Aorta (tissue), 5 donors: ENCODE measurements at regions not wholly inside any gene's neighbourhood (a gene's known extent, or its start where the extent isn't known, plus 50 kb on each side); places are given as distances from the start of the nearest gene placed in this dataset.

ENCODE experiments used
- ATAC-seq: fragments of 200-7000 bp; cut with Tn5 transposase; one replicate; pipeline ENCODE4 v1.9.1; 2022; ENCODE audit warnings: moderate library complexity; ENCODE audit not compliant: low FRiP score
- DNase-seq, 2 donors: peaks; one replicate each; pipeline ENCODE4 v3.0.0-alpha.2; 2020
- H3K27ac ChIP-seq, 2 donors: one replicate each; pipeline ENCODE4 v1.5.1; 2013; ENCODE audit warnings: low read length in 2 of 2, mild to moderate bottlenecking in 2 of 2, moderate library complexity in 2 of 2, control low read depth in 1 of 2, inconsistent platforms in 1 of 2, low read depth in 1 of 2
- H3K27me3 ChIP-seq, 2 donors: one replicate each; pipeline ENCODE4 v1.6.1; 2013; ENCODE audit warnings: control low read depth in 1 of 2, low read length in 1 of 2, mild to moderate bottlenecking in 1 of 2, moderate library complexity in 1 of 2; ENCODE audit not compliant: insufficient read depth in 2 of 2, control insufficient read depth in 1 of 2
- H3K36me3 ChIP-seq, 2 donors: one replicate each; pipeline ENCODE4 v1.6.1; 2013; ENCODE audit warnings: control low read depth in 1 of 2, low read length in 1 of 2, mild to moderate bottlenecking in 1 of 2; ENCODE audit not compliant: insufficient read depth in 2 of 2, control insufficient read depth in 1 of 2
- H3K4me1 ChIP-seq, 2 donors: one replicate each; pipeline ENCODE4 v1.6.1; 2013; ENCODE audit warnings: low read length in 2 of 2, control low read depth in 1 of 2, mild to moderate bottlenecking in 1 of 2, moderate library complexity in 1 of 2; ENCODE audit not compliant: insufficient read depth in 2 of 2, control insufficient read depth in 1 of 2
- H3K4me3 ChIP-seq, 2 donors: one replicate each; pipeline ENCODE4 v1.5.1; 2013; ENCODE audit warnings: low read length in 2 of 2, control low read depth in 1 of 2, mild to moderate bottlenecking in 1 of 2
- H3K9me3 ChIP-seq: one replicate; pipeline ENCODE4 v1.6.1; 2013; ENCODE audit warnings: mild to moderate bottlenecking, low read length; ENCODE audit not compliant: control insufficient read depth
- WGBS, 2 donors: extraction: QIAGEN DNeasy Blood & Tissue Kit; methylation state at CpG; one replicate each; pipeline ENCODE4 v1.1.7; 2013; 5-methylcytosine and 5-hydroxymethylcytosine counted together
- intact Hi-C, 2 donors: fragments of 100-400 bp; cut with DNase I; formaldehyde crosslinking; loops; one replicate each; pipeline versions ENCODE4 v1.14.2 to v1.15.0; 2022
- donor health status: healthy with polysubstance abuse.
- donor health status: Bipolar disorder and iron deficiency.
- donor health status: DM: no; HTN: no; CAD: no.
- donor health status: DM: no; HTN: no; CAD: no.
- donor health status: DM: yes; HTN: yes; CAD: no.

GRCh38 chr1:223012176-223012788 lies 130.8 kb downstream of the TLR5 start:
- intact Hi-C loops, result no loop called here
- Histone ChIP-seq H3K9me3 (no peaks in the 10 kb centered on the region), H3K4me1 (no peaks in the 10 kb centered on the region), H3K4me3 (no peak overlapping the region), H3K36me3 (no peaks in the 10 kb centered on the region), H3K27ac (no peak overlapping the region), H3K27me3 (no peaks in the 10 kb centered on the region)
- 93 to 96% methylated on average over 6 of the region's 6 CpGs for WGBS, 2 donors
- ATAC-seq (no peak), DNase-seq (no peak)

- Histone ChIP-seq H3K27ac (no peak overlapping the region), H3K9me3 (no peaks in the 10 kb centered on the region), H3K4me1 (no peaks in the 10 kb centered on the region), H3K36me3 (no peaks in the 10 kb centered on the region), H3K4me3 (no peak overlapping the region), H3K27me3 (no peaks in the 10 kb centered on the region)
- WGBS, 2 donors, result 70 to 75% methylated on average over 2 of the region's 2 CpGs
- DNase-seq (no peak), ATAC-seq (no peak)
- intact Hi-C loops, result no loop called here
These were observed 130.1 kb downstream of the TLR5 start for GRCh38 chr1:223012938-223013337.

- intact Hi-C loops, result no loop called here
- Histone ChIP-seq H3K4me1 (no peaks in the 10 kb centered on the region), H3K27me3 (no peaks in the 10 kb centered on the region), H3K27ac (no peak overlapping the region), H3K4me3 (no peak overlapping the region), H3K9me3 (no peaks in the 10 kb centered on the region), H3K36me3 (no peaks in the 10 kb centered on the region)
- DNase-seq (no peak), ATAC-seq (no peak)
- WGBS, 2 donors, result 96 to 99% methylated on average over 4 of the region's 4 CpGs
These were observed 128.7 kb downstream of the TLR5 start for GRCh38 chr1:223014142-223014873.

GRCh38 chr1:223016381-223016780 lies 126.7 kb downstream of the TLR5 start:
- 89 to 95% methylated on average over 1 of the region's 1 CpG for WGBS, 2 donors
- intact Hi-C loops, result no loop called here
- Histone ChIP-seq H3K27ac (no peak overlapping the region), H3K4me1 (no peaks in the 10 kb centered on the region), H3K27me3 (no peaks in the 10 kb centered on the region), H3K36me3 (no peaks in the 10 kb centered on the region), H3K9me3 (no peaks in the 10 kb centered on the region), H3K4me3 (no peak overlapping the region)
- no peak for DNase-seq
- ATAC-seq, result no peak

GRCh38 chr1:223016890-223017289 lies 126.2 kb downstream of the TLR5 start:
- Histone ChIP-seq H3K27me3 (no peaks in the 10 kb centered on the region), H3K9me3 (no peaks in the 10 kb centered on the region), H3K4me3 (no peak overlapping the region), H3K4me1 (no peaks in the 10 kb centered on the region), H3K36me3 (no peaks in the 10 kb centered on the region), H3K27ac (no peak overlapping the region)
- intact Hi-C loops, result no loop called here
- ATAC-seq (no peak), DNase-seq (no peak)
- WGBS, 2 donors, result 87 to 90% methylated on average over 6 of the region's 6 CpGs

GRCh38 chr1:223017291-223017690 lies 125.8 kb downstream of the TLR5 start:
- no peaks in the 10 kb centered on the region for H3K27me3 ChIP-seq
- no peak overlapping the region for H3K4me3 ChIP-seq
- no peaks in the 10 kb centered on the region for H3K4me1 ChIP-seq
- no peaks in the 10 kb centered on the region for H3K36me3 ChIP-seq
- intact Hi-C loops, result no loop called here
- H3K9me3 ChIP-seq, result no peaks in the 10 kb centered on the region
- no peak for ATAC-seq
- DNase-seq, result no peak
- H3K27ac ChIP-seq, result no peak overlapping the region
- WGBS, 2 donors, result 96 to 98% methylated on average over 8 of the region's 8 CpGs

- Histone ChIP-seq H3K36me3 (no peaks in the 10 kb centered on the region), H3K4me3 (no peak overlapping the region), H3K27ac (no peak overlapping the region), H3K9me3 (no peaks in the 10 kb centered on the region), H3K27me3 (no peaks in the 10 kb centered on the region), H3K4me1 (no peaks in the 10 kb centered on the region)
- ATAC-seq (no peak), DNase-seq (no peak)
- intact Hi-C loops, result no loop called here
- 98% methylated on average over 7 of the region's 7 CpGs for WGBS, 2 donors
These were observed 124.5 kb downstream of the TLR5 start for GRCh38 chr1:223018534-223018933.

GRCh38 chr1:223019256-223019655 lies 123.8 kb downstream of the TLR5 start:
- no peak for ATAC-seq

GRCh38 chr1:223020770-223021169 lies 122.3 kb downstream of the TLR5 start:
- Histone ChIP-seq H3K9me3 (no peaks in the 10 kb centered on the region), H3K27ac (no peak overlapping the region), H3K27me3 (no peaks in the 10 kb centered on the region), H3K4me1 (no peaks in the 10 kb centered on the region), H3K4me3 (no peak overlapping the region), H3K36me3 (no peaks in the 10 kb centered on the region)
- intact Hi-C loops, result no loop called here
- no peak for ATAC-seq
- 96 to 97% methylated on average over 4 of the region's 4 CpGs for WGBS, 2 donors
- DNase-seq, result no peak

More at GRCh38 chr1:223019256-223019655, 123.8 kb downstream of the TLR5 start:
- Histone ChIP-seq H3K36me3 (no peaks in the 10 kb centered on the region), H3K27ac (no peak overlapping the region), H3K9me3 (no peaks in the 10 kb centered on the region), H3K4me1 (no peaks in the 10 kb centered on the region), H3K27me3 (no peaks in the 10 kb centered on the region), H3K4me3 (no peak overlapping the region)
- DNase-seq, result no peak
- intact Hi-C loops, result no loop called here
